Trophoblast cell (in vitro differentiated cells and primary cell): ENCODE measurements at regions not wholly inside any gene's neighbourhood (a gene's known extent, or its start where the extent isn't known, plus 50 kb on each side); places are given as distances from the start of the nearest gene placed in this dataset.
"Not testable (repeated sequence)": the region's sequence is repeated elsewhere in the genome, so short reads cannot be mapped to it uniquely, and the experiment has no call there.

Source experiments
- DNase-seq, 2 donors: peaks; one replicate each; pipeline ENCODE4 v3.0.0-alpha.2; 2016
- H2AFZ ChIP-seq: 2 replicates; pipeline ENCODE4 v1.6.1; 2013; ENCODE audit warnings: low read length, moderate library complexity, mild to moderate bottlenecking; ENCODE audit not compliant: insufficient read depth, poor library complexity
- H2AK5ac ChIP-seq: 2 replicates; pipeline ENCODE4 v1.6.1; 2013; ENCODE audit warnings: mild to moderate bottlenecking, low read length
- H2BK120ac ChIP-seq: 2 replicates; pipeline ENCODE4 v1.6.1; 2013; ENCODE audit warnings: low read length, mild to moderate bottlenecking, moderate library complexity; ENCODE audit not compliant: insufficient read depth, poor library complexity
- H2BK12ac ChIP-seq: 2 replicates; pipeline ENCODE4 v1.6.1; 2013; ENCODE audit warnings: mild to moderate bottlenecking, low read length, moderate library complexity
- H2BK5ac ChIP-seq: 2 replicates; pipeline ENCODE4 v1.6.1; 2013; ENCODE audit warnings: low read length, low read depth, moderate library complexity, mild to moderate bottlenecking; ENCODE audit not compliant: poor library complexity
- H3K14ac ChIP-seq: 2 replicates; pipeline ENCODE4 v1.6.1; 2013; ENCODE audit warnings: mild to moderate bottlenecking, low read length
- H3K18ac ChIP-seq: 2 replicates; pipeline ENCODE4 v1.6.1; 2013; ENCODE audit warnings: mild to moderate bottlenecking, low read length
- H3K23ac ChIP-seq: 2 replicates; pipeline ENCODE4 v1.6.1; 2013; ENCODE audit warnings: low read length
- H3K27ac ChIP-seq: 2 replicates; pipeline ENCODE4 v1.5.1; 2013; ENCODE audit warnings: low read depth, mild to moderate bottlenecking, inconsistent platforms, low read length, moderate library complexity
- H3K27me3 ChIP-seq: 2 replicates; pipeline ENCODE4 v1.6.1; 2013; ENCODE audit warnings: inconsistent platforms, mild to moderate bottlenecking, low read length, moderate library complexity; ENCODE audit not compliant: insufficient read depth
- H3K36me3 ChIP-seq, 2 experiments: 1 replicate in 1 of 2; 2 replicates in 1 of 2; pipeline ENCODE4 v1.6.1; 2013; ENCODE audit warnings: low read length in 2 of 2, mild to moderate bottlenecking in 2 of 2, moderate library complexity in 1 of 2; ENCODE audit not compliant: insufficient read depth in 2 of 2, control insufficient read depth in 1 of 2
- H3K4ac ChIP-seq: 2 replicates; pipeline ENCODE4 v1.6.1; 2013; ENCODE audit warnings: low read depth, mild to moderate bottlenecking, low read length, moderate library complexity
- H3K4me1 ChIP-seq, 2 experiments: 1 replicate in 1 of 2; 2 replicates in 1 of 2; pipeline ENCODE4 v1.6.1; 2013; ENCODE audit warnings: low read length in 2 of 2, mild to moderate bottlenecking in 2 of 2, moderate library complexity in 1 of 2; ENCODE audit not compliant: insufficient read depth in 2 of 2, control insufficient read depth in 1 of 2
- H3K4me2 ChIP-seq: 2 replicates; pipeline ENCODE4 v1.6.1; 2013; ENCODE audit warnings: inconsistent platforms, mild to moderate bottlenecking, low read length, moderate library complexity
- H3K4me3 ChIP-seq: 2 replicates; pipeline ENCODE4 v1.5.1; 2013; ENCODE audit warnings: mild to moderate bottlenecking, low read depth, low read length, inconsistent platforms
- H3K79me1 ChIP-seq: one replicate; pipeline ENCODE4 v1.6.1; 2013; ENCODE audit warnings: low read length
- H3K79me2 ChIP-seq: 2 replicates; pipeline ENCODE4 v1.6.1; 2013; ENCODE audit warnings: low read length, mild to moderate bottlenecking; ENCODE audit not compliant: control insufficient read depth, insufficient read depth, poor library complexity
- H3K9ac ChIP-seq: 2 replicates; pipeline ENCODE4 v1.6.1; 2013; ENCODE audit warnings: mild to moderate bottlenecking, low read length
- H3K9me3 ChIP-seq: 2 replicates; pipeline ENCODE4 v1.6.1; 2013; ENCODE audit warnings: low read depth, mild to moderate bottlenecking, control low read depth, inconsistent platforms, low read length; ENCODE audit not compliant: insufficient read depth
- H4K12ac ChIP-seq: 2 replicates; pipeline ENCODE4 v1.6.1; 2013; ENCODE audit warnings: low read depth, mild to moderate bottlenecking, low read length, moderate library complexity
- H4K8ac ChIP-seq: 2 replicates; pipeline ENCODE4 v1.6.1; 2013; ENCODE audit warnings: low read depth, mild to moderate bottlenecking, low read length, moderate library complexity
- H4K91ac ChIP-seq: one replicate; pipeline ENCODE4 v1.6.1; 2013; ENCODE audit warnings: low read depth, mild to moderate bottlenecking, low read length, moderate library complexity
- WGBS: extraction: QIAGEN DNeasy Blood & Tissue Kit; methylation state at CpG from one replicate; pipeline ENCODE4 v1.1.7; 2013; ENCODE audit warnings: missing lambda C conversion rate; ENCODE audit not compliant: insufficient read length, insufficient coverage; ENCODE audit errors: extremely low coverage; 5-methylcytosine and 5-hydroxymethylcytosine counted together

DNA sequence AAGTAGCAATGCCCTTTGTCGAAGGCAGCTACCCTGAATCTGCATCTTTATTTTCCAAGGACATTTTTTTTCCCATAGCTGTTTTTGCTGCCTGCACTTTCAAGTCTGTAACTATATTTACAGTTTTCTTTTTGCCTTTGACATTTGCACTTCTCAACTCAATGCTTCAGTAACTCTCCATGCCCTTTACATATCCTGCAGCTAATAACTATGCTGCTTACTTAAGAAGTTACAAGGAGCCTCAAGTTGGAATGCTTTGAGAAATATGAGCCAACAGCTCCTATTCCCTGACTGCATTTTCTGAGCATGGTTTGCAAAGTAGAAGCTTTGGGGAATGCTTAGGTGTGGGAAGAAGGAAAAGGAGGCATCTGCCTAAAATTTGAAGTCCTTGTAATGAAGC is 194.8 kb upstream of the TRPC7 start:
- H3K4me1 ChIP-seq: no peaks in the 10 kb centered on the region
- H4K8ac ChIP-seq: no peak overlapping the region
- H3K18ac ChIP-seq: no peak overlapping the region
- no peak for DNase-seq
- H2BK5ac ChIP-seq: no peak overlapping the region
- H4K12ac ChIP-seq: no peak overlapping the region
- H3K27me3 ChIP-seq: no peaks in the 10 kb centered on the region
- H2AK5ac ChIP-seq: no peak overlapping the region
- no peaks in the 10 kb centered on the region for H3K79me2 ChIP-seq
- no peak overlapping the region for H3K4me3 ChIP-seq
- no peaks in the 10 kb centered on the region for H3K36me3 ChIP-seq
- no peak overlapping the region for H3K4me2 ChIP-seq
- no peak overlapping the region for H3K23ac ChIP-seq
- H3K79me1 ChIP-seq: no peaks in the 10 kb centered on the region
- no peak overlapping the region for H2BK120ac ChIP-seq
- no peak overlapping the region for H2AFZ ChIP-seq
- H3K4ac ChIP-seq: no peak overlapping the region
- no peaks in the 10 kb centered on the region for H3K9me3 ChIP-seq
- WGBS: no CpG with 5 or more reads among the region's 1 CpG
- H3K27ac ChIP-seq: no peak overlapping the region
- H2BK12ac ChIP-seq: no peak overlapping the region
- no peak overlapping the region for H3K9ac ChIP-seq
- no peak overlapping the region for H3K14ac ChIP-seq
- H4K91ac ChIP-seq: no peak overlapping the region

DNA sequence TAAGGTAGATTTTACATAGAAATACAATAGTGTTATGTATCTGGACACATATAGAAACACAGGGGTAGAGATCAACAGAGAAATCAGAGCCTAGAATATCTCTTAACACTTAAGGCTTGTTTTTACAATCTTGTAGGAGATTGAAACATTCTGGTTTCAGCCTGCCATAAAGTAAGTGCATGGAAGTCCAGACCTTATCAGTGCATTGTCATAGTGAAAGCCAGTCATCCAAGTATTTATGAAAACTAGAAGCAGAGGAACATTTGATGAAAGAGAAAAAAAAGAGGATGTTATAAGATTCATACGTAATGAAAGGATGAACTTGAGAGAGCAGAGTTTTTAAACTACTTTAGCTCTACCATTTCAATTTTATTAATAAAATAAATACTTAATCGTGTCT is 194.3 kb upstream of the TRPC7 start:
- H3K23ac ChIP-seq: no peak overlapping the region
- no peak overlapping the region for H4K8ac ChIP-seq
- H4K91ac ChIP-seq: no peak overlapping the region
- H2AFZ ChIP-seq: no peak overlapping the region
- H4K12ac ChIP-seq: no peak overlapping the region
- H3K79me1 ChIP-seq: no peaks in the 10 kb centered on the region
- no peak overlapping the region for H2AK5ac ChIP-seq
- no peaks in the 10 kb centered on the region for H3K36me3 ChIP-seq
- no peaks in the 10 kb centered on the region for H3K9me3 ChIP-seq
- H3K9ac ChIP-seq: no peak overlapping the region
- no peak overlapping the region for H3K18ac ChIP-seq
- no peak overlapping the region for H3K4me2 ChIP-seq
- H2BK12ac ChIP-seq: no peak overlapping the region
- no peak for DNase-seq
- WGBS: no CpG with 5 or more reads among the region's 2 CpGs
- no peak overlapping the region for H3K4me3 ChIP-seq
- H2BK120ac ChIP-seq: no peak overlapping the region
- no peaks in the 10 kb centered on the region for H3K4me1 ChIP-seq
- H3K14ac ChIP-seq: no peak overlapping the region
- no peaks in the 10 kb centered on the region for H3K79me2 ChIP-seq
- H3K27me3 ChIP-seq: no peaks in the 10 kb centered on the region
- no peak overlapping the region for H2BK5ac ChIP-seq
- no peak overlapping the region for H3K27ac ChIP-seq
- no peak overlapping the region for H3K4ac ChIP-seq

DNA sequence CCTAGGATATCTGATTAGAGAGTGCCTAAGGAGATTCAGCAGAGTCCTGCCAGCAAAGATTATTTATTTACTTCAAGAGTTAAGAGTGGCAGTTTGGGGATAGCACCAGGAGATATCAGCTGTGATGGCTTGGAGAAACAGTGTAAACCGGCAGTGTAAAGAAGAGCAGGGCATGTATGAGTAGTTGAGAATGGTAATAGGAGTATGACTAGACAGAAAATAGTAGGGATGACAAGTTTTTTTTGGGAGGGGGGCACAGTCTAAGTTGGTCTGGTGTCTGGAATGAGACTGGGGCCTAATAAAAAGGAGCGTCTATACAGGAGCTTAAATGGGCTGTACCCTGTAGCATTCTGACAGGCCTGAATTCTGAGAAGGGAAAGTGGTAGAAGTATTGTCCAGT is 181.8 kb upstream of the TRPC7 start:
- H4K12ac ChIP-seq, H2BK12ac ChIP-seq, DNase-seq, H3K23ac ChIP-seq, H3K27ac ChIP-seq, H3K79me1 ChIP-seq, H3K79me2 ChIP-seq, H3K36me3 ChIP-seq, H3K14ac ChIP-seq, H3K9ac ChIP-seq, H4K8ac ChIP-seq, H2AK5ac ChIP-seq, H3K18ac ChIP-seq, H3K27me3 ChIP-seq, H3K4me1 ChIP-seq, H2AFZ ChIP-seq, H3K4me2 ChIP-seq, H2BK5ac ChIP-seq, H3K4me3 ChIP-seq, H3K9me3 ChIP-seq, H4K91ac ChIP-seq, H3K4ac ChIP-seq, H2BK120ac ChIP-seq: not testable (repeated sequence)
- WGBS: no CpG with 5 or more reads among the region's 2 CpGs

GRCh38 chr5:136546441-136546840 is 181.1 kb upstream of the TRPC7 start:
- H2BK5ac ChIP-seq, H3K9ac ChIP-seq, H4K8ac ChIP-seq, H4K91ac ChIP-seq, H3K4me1 ChIP-seq, H3K27ac ChIP-seq, DNase-seq, H3K18ac ChIP-seq, H3K36me3 ChIP-seq, H3K79me1 ChIP-seq, H2BK12ac ChIP-seq, H3K9me3 ChIP-seq, H2BK120ac ChIP-seq, H3K4me3 ChIP-seq, H3K14ac ChIP-seq, H2AK5ac ChIP-seq, H3K23ac ChIP-seq, H3K4me2 ChIP-seq, H4K12ac ChIP-seq, H3K4ac ChIP-seq, H2AFZ ChIP-seq, H3K79me2 ChIP-seq, H3K27me3 ChIP-seq: not testable (repeated sequence)
- WGBS: no CpG with 5 or more reads among the region's 3 CpGs
